T1000 (cell line): ENCODE measurements at regions not wholly inside any gene's neighbourhood (a gene's known extent, or its start where the extent isn't known, plus 50 kb on each side); places are given as distances from the start of the nearest gene placed in this dataset.

ENCODE experiments used
- DNase-seq: peaks from one replicate; lab custom pipeline; 2025; ENCODE audit warnings: mixed read lengths; lab: John Stamatoyannopoulos, UW

- no peak for DNase-seq
Observed at GRCh38 chr12:126095748-126096510, 1030.7 kb downstream of the AACS start.

GRCh38 chr12:126106706-126107105, 1041.5 kb downstream of the AACS start:
- no peak for DNase-seq

DNA sequence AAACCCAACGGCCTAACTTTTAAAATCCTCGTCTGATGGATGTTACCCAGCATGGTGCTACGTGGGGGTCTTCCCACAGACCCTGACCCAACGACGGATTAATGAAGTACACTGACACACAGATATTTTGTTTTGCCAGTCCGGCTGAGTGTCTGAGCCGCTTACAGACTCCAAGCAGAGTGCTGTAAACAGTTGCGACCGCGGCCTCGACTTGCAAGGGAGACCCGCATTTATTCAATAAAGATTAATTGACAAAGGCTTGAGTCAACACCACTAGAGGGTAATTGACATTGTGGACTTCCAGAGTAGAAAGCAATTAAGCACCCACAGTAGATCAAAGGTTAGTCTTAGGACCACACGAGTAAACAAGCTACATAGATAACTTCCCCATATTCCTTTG, 1042.4 kb downstream of the AACS start:
- DNase-seq: no peak

- no peak for DNase-seq
Observed at GRCh38 chr12:126108247-126108646, 1043.0 kb downstream of the AACS start.

GRCh38 chr12:126112141-126112540, 1046.9 kb downstream of the AACS start:
- no peak for DNase-seq

- no peak for DNase-seq
Observed at GRCh38 chr12:126112849-126113248, 1047.6 kb downstream of the AACS start.

DNA sequence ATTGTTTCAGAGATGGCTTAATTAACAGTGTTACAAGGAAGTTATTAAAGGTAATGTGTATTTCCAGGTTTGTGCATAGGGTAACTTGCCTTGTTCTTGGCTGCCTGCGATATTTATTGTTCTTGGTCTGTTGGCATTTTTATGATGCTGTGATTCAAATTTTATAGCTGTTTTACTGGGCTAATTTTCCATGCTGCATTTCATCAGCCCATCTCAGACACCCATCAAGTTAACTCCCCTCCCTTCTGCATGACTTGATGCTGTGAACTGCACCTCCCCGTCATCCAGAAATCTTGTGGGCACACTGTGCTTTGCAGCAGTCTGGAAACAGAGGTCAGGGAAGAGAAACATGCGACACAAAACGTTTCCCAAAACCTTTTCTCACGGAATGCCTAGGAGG, 1049.2 kb downstream of the AACS start:
- no peak for DNase-seq

DNA sequence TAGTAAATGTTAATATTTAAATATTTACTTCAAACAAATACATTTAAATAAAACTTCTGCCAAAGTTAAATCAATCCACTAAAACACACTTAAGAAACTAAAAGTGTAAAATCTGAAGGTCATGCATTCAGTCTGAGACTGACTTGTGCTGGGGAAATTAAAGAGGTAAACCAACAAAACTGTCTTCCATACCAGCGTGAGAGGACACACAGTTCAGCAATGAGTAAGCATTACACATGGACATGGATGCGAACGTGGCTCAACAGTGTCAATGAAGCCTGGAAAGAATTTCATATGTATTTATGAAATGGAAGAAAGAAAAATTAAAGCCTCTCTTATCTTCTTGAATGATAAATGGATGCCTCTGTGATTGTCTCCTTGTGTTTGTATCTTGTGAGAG, 1052.3 kb downstream of the AACS start:
- no peak for DNase-seq

DNA sequence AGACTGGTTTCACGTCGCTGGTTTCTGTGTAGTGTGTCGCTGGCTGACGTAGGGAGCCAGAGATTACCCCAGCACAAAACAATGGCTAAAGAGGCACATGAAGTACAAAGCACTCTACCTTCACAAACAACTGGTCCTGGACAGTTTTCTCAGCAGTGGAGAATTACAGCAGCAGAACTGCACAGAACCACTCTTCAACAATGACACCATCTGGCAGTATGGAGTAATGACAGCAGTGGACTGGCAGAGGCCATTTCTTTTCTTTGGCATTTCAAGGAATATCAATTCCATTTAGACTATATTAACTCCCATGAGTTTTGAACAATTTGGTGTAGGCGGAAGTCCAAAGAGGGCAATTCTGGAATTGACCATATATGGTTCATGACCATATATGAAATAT, 1074.1 kb downstream of the AACS start:
- DNase-seq: no peak

DNA sequence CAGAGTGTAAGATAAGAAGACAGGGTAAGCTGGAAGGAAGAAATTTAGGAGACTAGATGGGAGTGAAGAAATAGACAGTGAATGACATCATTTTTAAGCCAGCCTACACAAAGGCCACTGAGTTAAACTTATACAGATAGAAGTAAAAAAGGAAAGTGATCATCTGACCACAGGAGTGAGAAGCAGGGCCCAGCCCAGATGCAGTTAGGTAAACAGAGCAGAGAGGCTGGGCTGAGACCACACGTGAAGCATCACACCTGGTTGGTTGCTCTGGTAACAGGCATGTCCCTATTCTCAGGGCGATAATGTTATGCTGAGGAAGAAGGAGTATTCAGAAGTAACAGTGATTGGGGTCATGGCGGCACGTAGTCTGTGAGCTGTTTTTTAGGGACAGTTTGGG, 1079.4 kb downstream of the AACS start:
- DNase-seq: no peak

- DNase-seq: no peak
Observed at GRCh38 chr12:126147321-126147720, 1082.1 kb downstream of the AACS start.

GRCh38 chr12:126156806-126157574, 1091.8 kb downstream of the AACS start:
- DNase-seq: no peak

DNA sequence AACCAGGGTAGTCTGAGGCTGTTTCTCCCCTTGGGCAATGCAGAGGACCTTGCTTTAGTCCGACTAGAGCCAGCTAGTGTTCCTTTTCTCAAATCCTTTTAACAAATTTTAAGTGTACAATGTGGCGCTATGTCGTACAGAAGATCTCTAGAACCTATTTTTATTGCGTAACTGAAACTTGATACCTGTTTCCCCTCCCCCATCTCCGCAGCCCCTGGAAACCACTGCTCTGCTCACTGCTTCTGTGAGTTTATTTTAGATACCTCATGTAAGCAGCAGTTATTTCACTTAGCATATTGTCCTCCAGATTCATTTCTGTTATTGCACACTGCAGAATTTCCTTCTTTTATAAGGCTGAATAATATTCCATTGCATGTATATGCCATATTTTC, 1092.3 kb downstream of the AACS start:
- no peak for DNase-seq

GRCh38 chr12:126159139-126159538, 1093.9 kb downstream of the AACS start:
- DNase-seq: no peak

GRCh38 chr12:126160912-126161311, 1095.7 kb downstream of the AACS start:
- DNase-seq: no peak

DNA sequence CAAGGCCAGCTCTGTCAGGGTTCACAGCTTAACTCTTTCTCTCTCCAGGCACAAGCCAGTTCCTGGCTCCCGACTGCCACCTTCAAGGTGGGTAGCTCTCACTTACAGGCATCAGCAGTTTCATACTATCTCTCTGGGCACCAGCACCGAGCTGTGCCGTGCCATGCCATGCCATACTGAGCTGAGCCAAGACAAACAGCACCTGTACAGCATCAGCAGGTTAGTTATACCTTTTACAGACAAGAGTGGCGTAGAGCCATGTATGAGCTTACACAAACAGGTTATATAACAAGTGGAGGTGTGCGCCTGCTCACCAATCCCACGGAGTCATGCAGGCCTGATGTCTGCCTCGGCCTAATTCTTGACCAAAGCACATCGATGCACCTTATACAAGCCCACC, 1098.7 kb downstream of the AACS start:
- DNase-seq: no peak

DNA sequence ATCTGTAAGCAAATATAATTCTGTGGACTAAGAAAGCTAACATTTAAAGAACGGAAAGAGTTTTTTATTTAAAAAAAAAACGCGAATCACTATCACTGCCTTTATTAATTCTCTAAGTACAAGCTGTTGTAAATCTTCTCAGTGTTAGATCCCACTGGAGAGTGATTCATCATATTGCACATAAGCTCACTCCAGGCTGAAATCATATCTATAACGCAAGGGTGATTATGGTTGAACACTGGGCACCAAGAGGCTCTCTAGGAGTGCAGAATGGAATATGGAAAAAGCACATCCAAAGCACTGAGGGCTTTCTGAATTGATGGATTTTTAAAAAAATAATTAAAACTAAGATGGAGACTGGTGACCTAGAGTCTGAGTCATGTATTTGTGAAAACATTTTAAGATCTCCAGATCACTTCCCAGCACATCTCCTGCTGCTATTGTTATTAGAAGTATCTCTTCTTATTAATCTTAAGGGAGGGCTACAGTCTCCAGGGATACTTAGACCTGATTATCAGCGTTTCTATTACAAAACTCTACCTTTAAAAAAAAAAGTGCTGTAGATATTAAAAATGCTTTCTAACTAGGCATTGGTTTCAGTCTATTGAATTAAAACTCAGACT, 1106.8 kb downstream of the AACS start:
- DNase-seq: no peak

- no peak for DNase-seq
Observed at GRCh38 chr12:126182619-126183236, 1117.5 kb downstream of the AACS start.

DNA sequence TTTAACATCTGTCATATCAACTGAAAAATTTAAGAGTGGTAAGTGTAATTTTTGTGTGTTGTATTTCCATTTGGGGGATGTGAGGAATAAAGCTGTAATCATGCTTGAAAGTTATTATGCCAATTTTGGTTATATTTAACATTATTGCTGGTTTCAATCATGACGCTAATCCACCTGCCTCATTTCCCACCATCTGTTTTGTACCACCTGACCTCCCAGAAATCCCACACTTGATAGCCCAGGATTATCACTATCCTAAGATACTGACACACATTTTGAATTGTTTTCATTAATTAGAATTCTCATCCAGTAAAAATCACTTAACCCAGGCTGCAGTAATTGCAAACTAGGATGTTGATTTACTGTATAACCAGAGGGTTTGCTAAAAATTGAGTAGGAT, 1119.8 kb downstream of the AACS start:
- DNase-seq: no peak

GRCh38 chr12:126189856-126190255, 1124.6 kb downstream of the AACS start:
- no peak for DNase-seq

- DNase-seq: no peak
Observed at GRCh38 chr12:126191031-126191891, 1126.0 kb downstream of the AACS start.

GRCh38 chr12:126191949-126192348, 1126.7 kb downstream of the AACS start:
- DNase-seq: no peak
